CD4-positive, alpha-beta T cell (primary cell): ENCODE measurements at regions not wholly inside any gene's neighbourhood (a gene's known extent, or its start where the extent isn't known, plus 50 kb on each side); places are given as distances from the start of the nearest gene placed in this dataset.

Experiments
- ATAC-seq: fragments of 200-7000 bp; cut with Tn5 transposase; one replicate; pipeline ENCODE4 v1.10.0; 2022; ENCODE audit warnings: mild to moderate bottlenecking; ENCODE audit not compliant: poor library complexity
- CTCF ChIA-PET: fragments of 350-600 bp; sonication (Branson Sonifier 250); formaldehyde crosslinking; loops from one replicate; lab custom pipeline; 2021; ENCODE audit warnings: antibody characterized with exemption, inconsistent platforms; lab: Charles Lee
- POLR2A ChIA-PET: fragments of 350-600 bp; sonication (Branson Sonifier 250); formaldehyde crosslinking; loops from one replicate; lab custom pipeline; 2021; ENCODE audit warnings: antibody characterized with exemption, inconsistent platforms; lab: Charles Lee
- DNase-seq, 14 experiments: peaks; one replicate each; pipeline ENCODE4 v3.0.0-alpha.2; 2013 to 2020; ENCODE audit warnings: mixed read lengths in 2 of 14
- H3K27ac ChIP-seq, 2 donors: one replicate each; pipeline versions ENCODE4 v1.5.1 to v1.7.0; 2013; ENCODE audit warnings: low read length in 2 of 2, low read depth in 1 of 2, mild to moderate bottlenecking in 1 of 2
- H3K27me3 ChIP-seq, 2 experiments: 1 replicate in 1 of 2; 2 replicates in 1 of 2; pipeline versions ENCODE4 v1.6.1 to v1.7.0; 2013; ENCODE audit warnings: low read length in 2 of 2, control low read depth in 1 of 2, mild to moderate bottlenecking in 1 of 2, moderate library complexity in 1 of 2; ENCODE audit not compliant: insufficient read depth in 2 of 2, control insufficient read depth in 1 of 2
- H3K36me3 ChIP-seq: one replicate; pipeline ENCODE4 v1.6.1; 2013; ENCODE audit warnings: low read length, control low read depth; ENCODE audit not compliant: insufficient read depth
- H3K4me1 ChIP-seq: one replicate; pipeline ENCODE4 v1.6.1; 2013; ENCODE audit warnings: low read length, control low read depth; ENCODE audit not compliant: insufficient read depth
- H3K4me3 ChIP-seq: one replicate; pipeline ENCODE4 v1.5.1; 2013; ENCODE audit warnings: mild to moderate bottlenecking, low read length, moderate library complexity
- H3K9me3 ChIP-seq, 2 experiments: 1 replicate in 1 of 2; 2 replicates in 1 of 2; pipeline versions ENCODE4 v1.6.1 to v1.7.0; 2013; ENCODE audit warnings: low read length in 2 of 2, mild to moderate bottlenecking in 2 of 2, control low read depth in 1 of 2, moderate library complexity in 1 of 2; ENCODE audit not compliant: control insufficient read depth in 1 of 2, insufficient read depth in 1 of 2
- H3K27ac Mint-ChIP-seq: one replicate; pipeline ENCODE4 v1.8.0; 2020; ENCODE audit warnings: mixed read lengths
- H3K27me3 Mint-ChIP-seq: one replicate; pipeline ENCODE4 v1.8.0; 2021; ENCODE audit warnings: mixed read lengths
- H3K36me3 Mint-ChIP-seq: one replicate; pipeline ENCODE4 v1.8.0; 2021; ENCODE audit warnings: low read depth, mixed read lengths
- H3K4me1 Mint-ChIP-seq: one replicate; pipeline ENCODE4 v1.8.0; 2021; ENCODE audit warnings: low read depth, mixed read lengths
- H3K4me3 Mint-ChIP-seq: one replicate; pipeline ENCODE4 v1.8.0; 2020; ENCODE audit warnings: mild to moderate bottlenecking, mixed read lengths
- H3K9me3 Mint-ChIP-seq: one replicate; pipeline ENCODE4 v1.8.0; 2020; ENCODE audit warnings: mixed read lengths
- CTCF ChIP-seq: fragments of 200-600 bp; IDR thresholded peaks from one replicate; pipeline ENCODE4 v1.8.0; 2022; ENCODE audit warnings: antibody characterized with exemption, mild to moderate bottlenecking
- intact Hi-C, 2 experiments: fragments of 100-400 bp; cut with DNase I in 1 of 2; cut with micrococcal nuclease in 1 of 2; formaldehyde crosslinking; loops; one replicate each; pipeline versions ENCODE4 v1.15.1 to v1.9.0; 2023 to 2025; cut with DNase I, micrococcal nuclease

GRCh38 chr11:134843735-134844134, 431.7 kb upstream of the B3GAT1 start:
- Mint-ChIP-seq H3K4me1 (no peaks in the 10 kb centered on the region), H3K4me3 (no peak overlapping the region), H3K27ac (no peak overlapping the region), H3K27me3 (peaks cover 42% of the 10 kb centered on the region), H3K36me3 (no peaks in the 10 kb centered on the region), H3K9me3 (no peaks in the 10 kb centered on the region)
- no peak overlapping the region for H3K27ac ChIP-seq
- ATAC-seq (no peak), DNase-seq (no peak)
- POLR2A ChIA-PET, result no interaction called here
- no peaks in the 10 kb centered on the region for H3K4me1 ChIP-seq
- H3K9me3 ChIP-seq, result peaks cover 0 to 6% of the 10 kb centered on the region in 2 experiments
- CTCF ChIA-PET, result no interaction called here
- no peak for TF ChIP-seq CTCF
- intact Hi-C loops, result no loop called here
- peaks cover 2 to 13% of the 10 kb centered on the region in 2 experiments for H3K27me3 ChIP-seq
- H3K36me3 ChIP-seq, result no peaks in the 10 kb centered on the region
- H3K4me3 ChIP-seq, result no peak overlapping the region

GRCh38 chr11:134843020-134843419, 431.0 kb upstream of the B3GAT1 start:
- H3K27ac ChIP-seq, result no peak overlapping the region
- H3K4me3 Mint-ChIP-seq, result no peak overlapping the region
- ChIA-PET CTCF (no interaction called here), POLR2A (no interaction called here)
- intact Hi-C loops, result no loop called here
- no peak for TF ChIP-seq CTCF
- H3K9me3 ChIP-seq, result peaks cover 0 to 6% of the 10 kb centered on the region in 2 experiments
- H3K4me1 ChIP-seq, result no peaks in the 10 kb centered on the region
- ATAC-seq, result no peak
- peaks cover 2 to 13% of the 10 kb centered on the region in 2 experiments for H3K27me3 ChIP-seq
- H3K9me3 Mint-ChIP-seq, result no peaks in the 10 kb centered on the region
- H3K36me3 Mint-ChIP-seq, result no peaks in the 10 kb centered on the region
- no peak for DNase-seq
- H3K27me3 Mint-ChIP-seq, result peaks cover 42% of the 10 kb centered on the region
- H3K36me3 ChIP-seq, result no peaks in the 10 kb centered on the region
- no peaks in the 10 kb centered on the region for H3K4me1 Mint-ChIP-seq
- no peak overlapping the region for H3K27ac Mint-ChIP-seq
- H3K4me3 ChIP-seq, result no peak overlapping the region

- ChIA-PET POLR2A (no interaction called here), CTCF (no interaction called here)
- Mint-ChIP-seq H3K4me3 (no peak overlapping the region), H3K27me3 (peaks cover 42% of the 10 kb centered on the region), H3K4me1 (no peaks in the 10 kb centered on the region), H3K27ac (no peak overlapping the region), H3K9me3 (no peaks in the 10 kb centered on the region), H3K36me3 (no peaks in the 10 kb centered on the region)
- Histone ChIP-seq H3K4me3 (no peak overlapping the region), H3K27ac (no peak overlapping the region), H3K4me1 (no peaks in the 10 kb centered on the region), H3K27me3 (peaks cover 2 to 13% of the 10 kb centered on the region in 2 experiments), H3K9me3 (peaks cover 0 to 6% of the 10 kb centered on the region in 2 experiments), H3K36me3 (no peaks in the 10 kb centered on the region)
- intact Hi-C loops, result no loop called here
- DNase-seq (no peak), ATAC-seq (no peak)
- no peak for TF ChIP-seq CTCF
Observed at GRCh38 chr11:134841972-134842371, 429.9 kb upstream of the B3GAT1 start.
